Transverse colon (tissue), 4 donors: ENCODE measurements at regions not wholly inside any gene's neighbourhood (a gene's known extent, or its start where the extent isn't known, plus 50 kb on each side); places are given as distances from the start of the nearest gene placed in this dataset.
"Not testable (repeated sequence)": the region's sequence is repeated elsewhere in the genome, so short reads cannot be mapped to it uniquely, and the experiment has no call there.

Source experiments
- DNase-seq: peaks from one replicate; pipeline ENCODE4 v3.0.0-alpha.2; 2019
- H3K27ac ChIP-seq, 4 donors: fragments of 200-600 bp; sonication (generic); 2 replicates each; pipeline ENCODE4 v1.5.1; 2016 to 2018; ENCODE audit warnings: inconsistent platforms in 4 of 4
- H3K27me3 ChIP-seq: fragments of 200-600 bp; sonication (generic); 2 replicates; pipeline ENCODE4 v1.5.1; 2017; ENCODE audit warnings: inconsistent platforms
- H3K36me3 ChIP-seq, 4 donors: fragments of 200-600 bp; sonication (generic); 2 replicates each; pipeline ENCODE4 v1.5.1; 2017 to 2019; ENCODE audit warnings: inconsistent platforms in 4 of 4
- H3K4me1 ChIP-seq, 4 donors: fragments of 200-600 bp; sonication (generic); 2 replicates each; pipeline ENCODE4 v1.5.1; 2017 to 2020; ENCODE audit warnings: inconsistent platforms in 4 of 4
- H3K4me3 ChIP-seq, 4 donors: fragments of 200-600 bp; sonication (generic); 1 replicate in 1 of 4; 2 replicates in 3 of 4; pipeline versions ENCODE4 v1.5.1 to v1.6.1; 2017 to 2019; ENCODE audit warnings: inconsistent platforms in 4 of 4
- H3K9me3 ChIP-seq, 2 donors: fragments of 200-600 bp; sonication (generic); 2 replicates each; pipeline ENCODE4 v1.5.1; 2017 to 2019; ENCODE audit warnings: inconsistent platforms in 2 of 2
- EP300 ChIP-seq: sonication (generic); formaldehyde crosslinking; IDR thresholded peaks from one replicate; pipeline ENCODE4 v1.6.1; 2017; ENCODE audit warnings: antibody characterized with exemption, low read depth
- POLR2A ChIP-seq: fragments of 450-650 bp; IDR thresholded peaks from one replicate; pipeline ENCODE4 v1.6.1; 2016; ENCODE audit warnings: antibody characterized with exemption, mild to moderate bottlenecking, moderate library complexity
- POLR2AphosphoS5 ChIP-seq, 3 donors: sonication (generic); formaldehyde crosslinking; IDR thresholded peaks; one replicate each; pipeline ENCODE4 v1.6.1; 2016; ENCODE audit warnings: antibody characterized with exemption in 3 of 3
- WGBS, 2 donors: methylation state at CpG; one replicate each; pipeline ENCODE4 v1.1.5; 2018; ENCODE audit warnings: low coverage in 1 of 2; 5-methylcytosine and 5-hydroxymethylcytosine counted together
- in situ Hi-C, 4 donors: fragments of 200-750 bp; cut with MboI; loops; one replicate each; pipeline versions ENCODE4 v1.15.0 to v1.15.1; 2017; ENCODE audit warnings: low sequenced_read_pairs in 3 of 4, low pct_ligation_motif_present in 1 of 4, low pct_unique_long_range_greater_than_20kb in 1 of 4
- intact Hi-C: fragments of 100-400 bp; cut with DNase I; formaldehyde crosslinking; loops from one replicate; pipeline ENCODE4 v1.15.1; 2023; ENCODE audit warnings: low total_unique reads
- TF ChIP-seq, protein P1 (sequence below), 5 experiments: fragments of 200-600 bp in 3 of 5; fragments of 450-650 bp in 2 of 5; sonication (generic) in 3 of 5; IDR thresholded peaks; 1 replicate in 2 of 5; 2 replicates in 3 of 5; pipeline ENCODE4 v1.5.1; 2016 to 2017; ENCODE audit warnings: antibody characterized with exemption in 5 of 5, inconsistent platforms in 3 of 5, mild to moderate bottlenecking in 2 of 5, moderate library complexity in 1 of 5

DNA sequence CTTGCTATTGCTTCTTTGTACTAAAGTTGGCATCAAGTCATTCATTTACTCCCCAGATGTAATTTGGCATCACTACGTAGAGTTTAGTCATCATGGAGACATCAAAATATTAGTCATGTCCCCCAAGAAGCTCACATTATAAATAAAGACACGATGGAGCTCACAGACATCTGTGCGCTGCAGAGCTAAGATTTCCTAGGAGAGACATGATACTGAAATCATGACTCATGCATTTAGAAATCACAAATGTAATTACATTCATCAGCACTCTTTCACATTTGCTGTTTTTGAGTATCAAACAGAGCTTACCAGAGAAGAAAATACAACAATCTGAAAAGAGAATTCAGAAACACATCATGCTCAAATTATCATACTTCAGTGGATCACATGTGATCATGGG, 169.8 kb downstream of the LRIG3 start:
- Histone ChIP-seq H3K36me3 (no peaks in the 10 kb centered on the region), H3K9me3 (no peaks in the 10 kb centered on the region), H3K27ac (no peak overlapping the region), H3K4me1 (no peaks in the 10 kb centered on the region), H3K27me3 (no peaks in the 10 kb centered on the region), H3K4me3 (no peak overlapping the region)
- intact Hi-C loops (no loop called here), in situ Hi-C loops (no loop called here)
- no peak for DNase-seq
- no peak for TF ChIP-seq POLR2A
- TF ChIP-seq EP300, result no peak
- no peak for TF ChIP-seq POLR2AphosphoS5 (IDR thresholded peaks at IDR 0.05)
- WGBS, 2 donors, result 56 to 80% methylated on average over 1 to 3 of the region's 3 CpGs

DNA sequence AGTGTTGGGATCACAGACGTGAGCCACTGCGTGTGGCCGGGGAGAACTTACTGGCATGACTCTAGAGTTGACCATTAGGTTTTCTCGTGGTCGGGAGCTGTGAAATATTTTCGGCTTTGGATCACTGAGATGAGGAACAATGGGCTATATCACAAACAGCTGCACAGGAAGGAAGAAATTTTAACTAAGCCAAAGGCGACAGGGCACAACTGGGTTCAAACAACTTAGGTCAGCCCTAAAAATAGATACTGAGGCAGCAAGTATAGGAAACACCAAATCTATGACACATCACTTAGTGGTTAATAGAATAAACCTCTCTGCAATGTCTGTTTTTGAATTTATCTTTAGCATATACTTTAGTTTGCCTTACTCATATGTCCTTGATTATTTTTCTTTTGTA, 162.9 kb downstream of the LRIG3 start:
- no peak overlapping the region for H3K4me3 ChIP-seq
- DNase-seq, result no peak
- H3K27me3 ChIP-seq, result no peaks in the 10 kb centered on the region
- intact Hi-C loops (no loop called here), in situ Hi-C loops (no loop called here)
- no peak for TF ChIP-seq EP300
- TF ChIP-seq POLR2A, result no peak
- TF ChIP-seq, protein P1, sequence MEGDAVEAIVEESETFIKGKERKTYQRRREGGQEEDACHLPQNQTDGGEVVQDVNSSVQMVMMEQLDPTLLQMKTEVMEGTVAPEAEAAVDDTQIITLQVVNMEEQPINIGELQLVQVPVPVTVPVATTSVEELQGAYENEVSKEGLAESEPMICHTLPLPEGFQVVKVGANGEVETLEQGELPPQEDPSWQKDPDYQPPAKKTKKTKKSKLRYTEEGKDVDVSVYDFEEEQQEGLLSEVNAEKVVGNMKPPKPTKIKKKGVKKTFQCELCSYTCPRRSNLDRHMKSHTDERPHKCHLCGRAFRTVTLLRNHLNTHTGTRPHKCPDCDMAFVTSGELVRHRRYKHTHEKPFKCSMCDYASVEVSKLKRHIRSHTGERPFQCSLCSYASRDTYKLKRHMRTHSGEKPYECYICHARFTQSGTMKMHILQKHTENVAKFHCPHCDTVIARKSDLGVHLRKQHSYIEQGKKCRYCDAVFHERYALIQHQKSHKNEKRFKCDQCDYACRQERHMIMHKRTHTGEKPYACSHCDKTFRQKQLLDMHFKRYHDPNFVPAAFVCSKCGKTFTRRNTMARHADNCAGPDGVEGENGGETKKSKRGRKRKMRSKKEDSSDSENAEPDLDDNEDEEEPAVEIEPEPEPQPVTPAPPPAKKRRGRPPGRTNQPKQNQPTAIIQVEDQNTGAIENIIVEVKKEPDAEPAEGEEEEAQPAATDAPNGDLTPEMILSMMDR (IDR thresholded peaks at IDR 0.05), result no peak
- no peak for TF ChIP-seq POLR2AphosphoS5 (IDR thresholded peaks at IDR 0.05)
- H3K4me1 ChIP-seq, result no peaks in the 10 kb centered on the region
- H3K9me3 ChIP-seq, result no peaks in the 10 kb centered on the region
- H3K27ac ChIP-seq, result no peak overlapping the region
- 70 to 78% methylated on average over 3 to 7 of the region's 7 CpGs for WGBS, 2 donors
- H3K36me3 ChIP-seq, result no peaks in the 10 kb centered on the region

DNA sequence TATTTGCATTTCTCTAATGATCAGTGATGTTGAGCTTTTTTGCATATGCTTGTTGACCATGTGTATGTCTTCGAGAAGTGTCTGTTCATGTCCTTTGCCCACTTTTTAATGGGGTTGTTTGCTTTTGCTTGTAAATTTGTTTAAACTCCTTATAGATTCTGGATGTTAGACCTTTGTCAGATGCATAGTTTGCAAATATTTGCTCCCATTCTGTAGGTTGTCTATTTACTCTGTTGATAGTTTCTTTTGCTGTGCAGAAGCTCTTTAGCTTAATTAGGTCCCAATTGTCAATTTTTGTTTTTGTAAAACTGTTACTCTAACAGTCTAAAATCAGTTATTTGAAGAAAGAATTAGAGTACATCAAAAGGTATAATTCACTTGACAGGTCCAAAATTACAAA, 160.6 kb downstream of the LRIG3 start:
- H3K27ac ChIP-seq, H3K4me1 ChIP-seq, H3K27me3 ChIP-seq, in situ Hi-C loops, intact Hi-C loops, H3K9me3 ChIP-seq, H3K36me3 ChIP-seq, H3K4me3 ChIP-seq, DNase-seq: not testable (repeated sequence)
- 0 to 2% methylated on average over 1 of the region's 1 CpG for WGBS, 2 donors

DNA sequence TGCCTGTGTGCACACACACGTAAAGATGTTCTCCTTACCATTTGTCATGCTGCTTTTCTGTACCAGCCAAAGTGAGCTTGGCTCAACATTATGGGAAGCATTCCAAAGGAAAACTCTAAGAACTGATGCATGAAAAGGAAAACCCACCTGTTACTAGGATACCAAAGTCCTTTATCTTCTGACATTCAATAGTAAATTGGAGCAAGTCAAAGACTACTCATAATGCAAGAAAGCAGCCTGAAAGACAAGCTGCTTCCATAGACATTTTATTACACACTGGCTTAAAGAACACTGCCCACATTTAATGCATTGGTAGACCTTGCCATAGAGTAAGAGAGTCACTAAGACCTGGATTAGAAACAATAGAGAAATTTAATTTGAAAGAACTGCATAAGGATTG, 159.0 kb downstream of the LRIG3 start:
- Histone ChIP-seq H3K9me3 (no peaks in the 10 kb centered on the region), H3K36me3 (no peaks in the 10 kb centered on the region), H3K4me1 (peaks cover 0 to 14% (median 1%) of the 10 kb centered on the region in 4 donors), H3K27ac (no peak overlapping the region), H3K4me3 (no peak overlapping the region), H3K27me3 (no peaks in the 10 kb centered on the region)
- intact Hi-C loops, result no loop called here
- 100% methylated on average over 1 of the region's 1 CpG for WGBS, 2 donors
- TF ChIP-seq, protein P1 (IDR thresholded peaks at IDR 0.05), result no peak
- TF ChIP-seq POLR2AphosphoS5 (IDR thresholded peaks at IDR 0.05) (no peak), POLR2A (no peak), EP300 (no peak)
- in situ Hi-C loops, result no loop called here
- no peak for DNase-seq

DNA sequence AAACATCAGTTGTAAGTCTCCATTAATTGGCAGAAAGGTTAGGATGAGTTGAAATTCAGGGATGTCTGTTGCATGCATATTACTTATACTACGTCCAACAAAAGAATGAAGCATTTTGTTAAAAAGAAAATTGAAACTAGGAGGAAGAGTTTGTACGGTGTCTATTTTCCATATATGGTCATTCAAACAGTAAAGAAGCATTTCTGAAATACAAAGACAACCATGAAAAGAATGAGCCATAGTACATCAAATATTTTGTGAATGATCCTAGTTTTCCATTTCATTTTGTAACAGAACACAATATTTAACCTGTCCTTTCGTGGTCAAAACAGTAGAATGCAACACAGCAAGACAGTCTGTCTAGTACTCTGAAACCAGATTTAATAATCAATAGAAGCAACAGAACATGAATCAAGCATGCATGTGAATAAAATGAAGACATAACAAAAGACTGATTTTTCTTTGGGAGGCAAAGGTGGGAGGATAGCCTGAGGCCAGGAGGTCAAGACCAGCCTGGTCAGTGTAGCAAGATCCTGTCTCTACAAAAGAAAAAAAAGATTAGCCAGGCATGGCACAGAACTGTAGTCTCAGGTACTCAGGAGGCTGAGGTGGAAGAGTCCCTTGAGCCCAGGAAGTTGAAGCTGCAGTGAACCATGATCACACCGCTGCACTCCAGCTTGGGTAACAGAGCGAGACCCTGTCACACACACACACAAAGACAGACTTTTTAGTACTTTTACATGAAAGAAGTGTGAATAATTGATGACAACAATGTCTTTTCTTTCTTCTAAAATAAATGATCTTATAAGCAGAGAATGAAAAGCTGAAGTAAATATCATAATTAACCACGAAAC, 156.0 kb downstream of the LRIG3 start:
- intact Hi-C loops (no loop called here), in situ Hi-C loops (no loop called here)
- no peak overlapping the region for H3K27ac ChIP-seq
- H3K27me3 ChIP-seq, result no peaks in the 10 kb centered on the region
- TF ChIP-seq, protein P1 (IDR thresholded peaks at IDR 0.05), result no peak
- TF ChIP-seq EP300, result no peak
- TF ChIP-seq POLR2AphosphoS5 (IDR thresholded peaks at IDR 0.05), result no peak
- no peak for TF ChIP-seq POLR2A
- no peak overlapping the region for H3K4me3 ChIP-seq
- DNase-seq, result no peak
- H3K4me1 ChIP-seq, result peaks cover 0 to 18% (median 2%) of the 10 kb centered on the region in 4 donors
- H3K36me3 ChIP-seq, result no peaks in the 10 kb centered on the region
- 46 to 49% methylated on average over 6 of the region's 6 CpGs for WGBS, 2 donors
- no peaks in the 10 kb centered on the region for H3K9me3 ChIP-seq
